ENCODE measurements at regions not wholly inside any gene's neighbourhood (a gene's known extent, or its start where the extent isn't known, plus 50 kb on each side); places are given as distances from the start of the nearest gene placed in this dataset.
"Not testable (repeated sequence)": the region's sequence is repeated elsewhere in the genome, so short reads cannot be mapped to it uniquely, and the experiment has no call there.

- not testable (repeated sequence) for DNase-seq
Observed at GRCh38 chr5:30345539-30346345, 847.7 kb upstream of the CDH6 start.

GRCh38 chr5:30343707-30344106 lies 849.8 kb upstream of the CDH6 start:
- DNase-seq: no peak

GRCh38 chr5:30341466-30341865 lies 852.0 kb upstream of the CDH6 start:
- DNase-seq: no peak

- no peak for DNase-seq
Observed at GRCh38 chr5:30337084-30337573, 856.4 kb upstream of the CDH6 start.

GRCh38 chr5:30331534-30331933 lies 862.0 kb upstream of the CDH6 start:
- no peak for DNase-seq

GRCh38 chr5:30325795-30326194 lies 867.7 kb upstream of the CDH6 start:
- DNase-seq: no peak

- no peak for DNase-seq
Observed at GRCh38 chr5:30324083-30324482, 869.4 kb upstream of the CDH6 start.

- no peak for DNase-seq
Observed at GRCh38 chr5:30287890-30288289, 905.6 kb upstream of the CDH6 start.

- DNase-seq: no peak
Observed at GRCh38 chr5:30279237-30279636, 914.2 kb upstream of the CDH6 start.

GRCh38 chr5:30267026-30267425 lies 926.5 kb upstream of the CDH6 start:
- no peak for DNase-seq

GRCh38 chr5:30239331-30240022 lies 954.0 kb upstream of the CDH6 start:
- no peak for DNase-seq

GRCh38 chr5:30237189-30237588 lies 956.3 kb upstream of the CDH6 start:
- no peak for DNase-seq

GRCh38 chr5:30209755-30210154 lies 983.7 kb upstream of the CDH6 start:
- no peak for DNase-seq

GRCh38 chr5:30197662-30198061 lies 995.8 kb upstream of the CDH6 start:
- DNase-seq: no peak

GRCh38 chr5:30195036-30195435 lies 998.5 kb upstream of the CDH6 start:
- DNase-seq: no peak

- DNase-seq: no peak
Observed at GRCh38 chr5:30194595-30194994, 998.9 kb upstream of the CDH6 start.

GRCh38 chr5:30183795-30184194 lies 1009.7 kb upstream of the CDH6 start:
- no peak for DNase-seq

GRCh38 chr5:30156156-30156555 lies 1037.3 kb upstream of the CDH6 start:
- no peak for DNase-seq

GRCh38 chr5:30152431-30152830 lies 1041.1 kb upstream of the CDH6 start:
- DNase-seq: no peak

GRCh38 chr5:30150231-30150630 lies 1043.3 kb upstream of the CDH6 start:
- DNase-seq: no peak

GRCh38 chr5:30149526-30149925 lies 1044.0 kb upstream of the CDH6 start:
- no peak for DNase-seq

- no peak for DNase-seq
Observed at GRCh38 chr5:30147976-30148375, 1045.5 kb upstream of the CDH6 start.

GRCh38 chr5:30144059-30144458 lies 1049.4 kb upstream of the CDH6 start:
- DNase-seq: not testable (repeated sequence)

GRCh38 chr5:30142432-30142831 lies 1051.1 kb upstream of the CDH6 start:
- DNase-seq: no peak

All from NCI-H1417 treated with DMSO at 0.1 percent for 48 hours (cell line).